ENCODE measurements at regions not wholly inside any gene's neighbourhood (a gene's known extent, or its start where the extent isn't known, plus 50 kb on each side); places are given as distances from the start of the nearest gene placed in this dataset.

- DNase-seq, result no peak
- H3K27ac ChIP-seq, result no peak overlapping the region
- no peaks in the 10 kb centered on the region for H3K9me3 ChIP-seq
- intact Hi-C loops (cut with DNase I), result no loop called here
- H3K27me3 ChIP-seq, result no peaks in the 10 kb centered on the region
- no peak overlapping the region for H3K4me3 ChIP-seq
- no peak overlapping the region for H3K9ac ChIP-seq (ENCODE audit: low read depth in 2 of 2, low read length in 2 of 2)
- TF ChIP-seq CTCF (IDR thresholded peaks at IDR 0.05), result no peak
- H3K36me3 ChIP-seq, result no peaks in the 10 kb centered on the region
- H3K4me1 ChIP-seq, result no peaks in the 10 kb centered on the region
Observed at GRCh38 chr12:41970744-41971143, 173.9 kb downstream of the GXYLT1 start.

GRCh38 chr12:41968599-41968998, 176.1 kb downstream of the GXYLT1 start:
- TF ChIP-seq CTCF (IDR thresholded peaks at IDR 0.05), result no peak
- Histone ChIP-seq H3K27me3 (no peaks in the 10 kb centered on the region), H3K27ac (no peak overlapping the region), H3K36me3 (no peaks in the 10 kb centered on the region), H3K4me3 (no peak overlapping the region), H3K4me1 (no peaks in the 10 kb centered on the region), H3K9me3 (no peaks in the 10 kb centered on the region), H3K9ac (ENCODE audit: low read depth in 2 of 2, low read length in 2 of 2) (no peak overlapping the region)
- intact Hi-C loops (cut with DNase I), result no loop called here
- DNase-seq, result no peak

GRCh38 chr12:41967668-41968500, 176.8 kb downstream of the GXYLT1 start:
- H3K4me1 ChIP-seq, result no peaks in the 10 kb centered on the region
- no peak for TF ChIP-seq CTCF (IDR thresholded peaks at IDR 0.05)
- no peaks in the 10 kb centered on the region for H3K27me3 ChIP-seq
- no peak overlapping the region for H3K4me3 ChIP-seq
- H3K9ac ChIP-seq (ENCODE audit: low read depth in 2 of 2, low read length in 2 of 2), result no peak overlapping the region
- H3K9me3 ChIP-seq, result no peaks in the 10 kb centered on the region
- H3K27ac ChIP-seq, result no peak overlapping the region
- H3K36me3 ChIP-seq, result no peaks in the 10 kb centered on the region
- intact Hi-C loops (cut with DNase I), result no loop called here
- no peak for DNase-seq

DNA sequence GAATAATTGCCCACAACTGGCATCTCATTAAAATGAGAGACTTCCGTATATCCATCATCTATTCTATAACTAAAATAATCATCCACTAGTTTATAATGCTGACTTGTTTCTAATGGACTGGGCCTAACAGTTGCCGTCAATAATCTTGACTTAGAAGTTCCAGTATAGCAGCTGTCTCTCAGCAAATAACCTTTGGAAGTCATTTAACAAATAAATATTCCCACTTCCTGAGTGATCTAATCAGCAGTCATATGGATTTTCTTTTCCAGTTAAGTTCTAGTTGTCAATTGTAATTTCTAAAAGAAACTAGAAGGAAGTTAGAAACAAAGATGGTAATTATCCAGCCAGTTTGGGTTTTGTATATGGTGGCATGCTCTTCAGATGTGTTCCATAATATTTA, 177.8 kb downstream of the GXYLT1 start:
- TF ChIP-seq CTCF (IDR thresholded peaks at IDR 0.05), result no peak
- Histone ChIP-seq H3K4me1 (no peaks in the 10 kb centered on the region), H3K27ac (no peak overlapping the region), H3K27me3 (no peaks in the 10 kb centered on the region), H3K4me3 (no peak overlapping the region), H3K36me3 (no peaks in the 10 kb centered on the region), H3K9ac (ENCODE audit: low read depth in 2 of 2, low read length in 2 of 2) (no peak overlapping the region), H3K9me3 (no peaks in the 10 kb centered on the region)
- intact Hi-C loops (cut with DNase I), result no loop called here
- DNase-seq, result no peak

- no peaks in the 10 kb centered on the region for H3K27me3 ChIP-seq
- no peaks in the 10 kb centered on the region for H3K36me3 ChIP-seq
- no peaks in the 10 kb centered on the region for H3K9me3 ChIP-seq
- intact Hi-C loops (cut with DNase I), result no loop called here
- DNase-seq, result no peak
- TF ChIP-seq CTCF (IDR thresholded peaks at IDR 0.05), result no peak
- no peak overlapping the region for H3K4me3 ChIP-seq
- no peak overlapping the region for H3K9ac ChIP-seq (ENCODE audit: low read depth in 2 of 2, low read length in 2 of 2)
- H3K4me1 ChIP-seq, result no peaks in the 10 kb centered on the region
- H3K27ac ChIP-seq, result no peak overlapping the region
Observed at GRCh38 chr12:41966001-41966400, 178.7 kb downstream of the GXYLT1 start.

All from colonic mucosa (tissue), 4 donors.